Liver (tissue), 6 donors: ENCODE measurements at regions not wholly inside any gene's neighbourhood (a gene's known extent, or its start where the extent isn't known, plus 50 kb on each side); places are given as distances from the start of the nearest gene placed in this dataset.
"Not testable (repeated sequence)": the region's sequence is repeated elsewhere in the genome, so short reads cannot be mapped to it uniquely, and the experiment has no call there.

Source experiments
- DNase-seq: peaks from one replicate; pipeline ENCODE4 v3.0.0-alpha.2; 2017; ENCODE audit warnings: low spot score
- H3K27ac ChIP-seq, 2 donors: one replicate each; pipeline ENCODE4 v1.7.0; 2013; ENCODE audit warnings: inconsistent platforms in 2 of 2, low read length in 2 of 2, control low read depth in 1 of 2, low read depth in 1 of 2, mild to moderate bottlenecking in 1 of 2
- H3K27me3 ChIP-seq, 4 donors: one replicate each; pipeline versions ENCODE4 v1.6.1 to v1.7.0; 2013; ENCODE audit warnings: low read length in 3 of 4, inconsistent platforms in 1 of 4, mild to moderate bottlenecking in 1 of 4, moderate library complexity in 1 of 4; ENCODE audit not compliant: control insufficient read depth in 4 of 4, insufficient read depth in 4 of 4
- H3K36me3 ChIP-seq, 4 donors: one replicate each; pipeline versions ENCODE4 v1.6.1 to v1.7.0; 2013; ENCODE audit warnings: low read length in 3 of 4, mild to moderate bottlenecking in 3 of 4, low read depth in 1 of 4, moderate library complexity in 1 of 4; ENCODE audit not compliant: control insufficient read depth in 4 of 4, insufficient read depth in 3 of 4
- H3K4me1 ChIP-seq, 4 donors: one replicate each; pipeline versions ENCODE4 v1.6.1 to v1.7.0; 2013; ENCODE audit warnings: low read length in 3 of 4, mild to moderate bottlenecking in 3 of 4, moderate library complexity in 1 of 4; ENCODE audit not compliant: control insufficient read depth in 4 of 4, insufficient read depth in 4 of 4
- H3K4me3 ChIP-seq, 3 donors: one replicate each; pipeline versions ENCODE4 v1.6.1 to v1.7.0; 2013; ENCODE audit warnings: low read length in 3 of 3, control low read depth in 1 of 3, low read depth in 1 of 3, mild to moderate bottlenecking in 1 of 3
- H3K9ac ChIP-seq, 2 donors: one replicate each; pipeline ENCODE4 v1.7.0; 2013; ENCODE audit warnings: low read length in 2 of 2, mild to moderate bottlenecking in 2 of 2, moderate library complexity in 2 of 2, control low read depth in 1 of 2, low read depth in 1 of 2
- H3K9me3 ChIP-seq, 4 donors: one replicate each; pipeline versions ENCODE4 v1.6.1 to v1.7.0; 2013; ENCODE audit warnings: low read length in 3 of 4; ENCODE audit not compliant: control insufficient read depth in 4 of 4
- WGBS: extraction: QIAGEN DNeasy Blood & Tissue Kit; methylation state at CpG from one replicate; pipeline ENCODE4 v1.1.7; 2013; 5-methylcytosine and 5-hydroxymethylcytosine counted together
- donor health status: healthy.
- donor health status: healthy.
- donor health status: healthy.

DNA sequence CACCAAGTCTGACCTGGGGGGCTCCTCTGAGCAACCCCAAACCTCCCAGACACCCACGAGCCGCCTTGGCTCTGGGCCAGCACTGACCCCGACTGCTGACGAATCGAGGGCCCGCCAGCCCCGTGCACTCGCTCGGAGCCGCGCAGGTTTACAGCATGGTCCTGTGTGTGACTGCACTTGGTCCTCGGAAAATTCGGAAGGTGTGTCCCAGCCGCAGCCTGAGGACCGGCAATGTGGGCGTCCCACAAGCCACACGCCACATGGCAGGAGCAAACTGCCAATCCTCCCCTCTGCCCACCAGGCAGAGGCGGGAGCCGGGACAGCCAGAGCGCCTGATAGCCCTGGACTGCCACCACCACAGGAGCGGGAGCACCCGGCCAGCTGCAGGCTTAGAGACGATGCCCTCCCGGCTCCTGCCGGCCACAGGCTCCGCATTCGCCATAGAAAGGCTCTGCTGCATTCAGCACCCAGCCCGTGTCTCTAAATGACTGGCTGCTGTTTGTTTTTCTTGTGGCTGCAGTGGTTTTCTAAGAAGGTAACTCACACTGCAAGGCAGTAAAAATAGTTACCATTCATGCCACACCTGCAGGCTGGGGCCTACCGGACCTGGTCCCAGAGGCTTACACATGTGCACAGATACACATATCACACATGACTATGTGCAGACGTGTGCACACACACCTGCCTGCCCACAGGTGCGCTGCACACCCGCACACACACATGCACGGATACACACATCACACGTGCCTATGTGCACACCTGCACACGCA lies 5415.3 kb upstream of the TPTE start:
- not testable (repeated sequence) for H3K27me3 ChIP-seq, H3K4me3 ChIP-seq, H3K27ac ChIP-seq, DNase-seq, H3K4me1 ChIP-seq, H3K9me3 ChIP-seq, H3K9ac ChIP-seq, H3K36me3 ChIP-seq
- WGBS = 87% methylated on average over 17 of the region's 35 CpGs

DNA sequence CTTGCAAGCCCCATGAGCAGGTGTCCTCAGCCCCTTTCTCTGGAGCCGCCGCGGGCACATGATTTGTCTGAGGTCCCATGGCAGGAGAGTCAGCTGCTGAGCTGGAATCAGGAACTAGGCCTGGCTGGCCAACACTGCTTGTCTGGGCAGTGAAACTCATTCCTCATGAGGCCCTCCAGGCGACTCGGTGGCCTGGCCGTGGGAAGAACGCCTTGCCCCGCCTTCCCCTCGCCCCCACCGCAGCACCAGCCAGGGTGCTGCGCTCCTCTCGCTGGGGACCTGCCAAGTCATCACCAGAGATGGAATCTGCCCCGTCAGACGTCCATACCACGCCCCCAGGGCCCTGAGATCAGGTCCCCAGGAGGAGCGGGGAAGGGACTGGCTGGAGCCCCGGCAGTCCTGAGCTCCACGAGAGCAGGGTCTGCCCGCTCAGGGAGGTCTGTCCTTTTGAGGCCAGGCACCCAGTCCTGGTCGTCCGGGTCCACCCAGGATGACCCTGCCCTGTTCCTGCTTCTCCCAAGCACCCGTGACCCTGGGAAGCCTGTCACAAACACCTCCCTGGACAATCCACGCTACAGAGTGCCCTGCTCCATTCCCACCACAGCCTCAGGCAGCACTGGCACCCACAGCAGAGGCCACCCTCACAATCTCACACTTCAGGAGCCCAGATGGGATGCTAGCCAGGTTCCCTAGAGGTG lies 5414.5 kb upstream of the TPTE start:
- H3K27ac ChIP-seq, H3K4me1 ChIP-seq, H3K4me3 ChIP-seq, H3K36me3 ChIP-seq, DNase-seq, H3K9ac ChIP-seq, H3K27me3 ChIP-seq, H3K9me3 ChIP-seq: not testable (repeated sequence)
- 92% methylated on average over 6 of the region's 23 CpGs for WGBS

GRCh38 chr21:5107637-5108036 lies 5413.7 kb upstream of the TPTE start:
- H3K27ac ChIP-seq, DNase-seq, H3K27me3 ChIP-seq, H3K36me3 ChIP-seq, H3K9ac ChIP-seq, H3K4me3 ChIP-seq, H3K9me3 ChIP-seq, H3K4me1 ChIP-seq: not testable (repeated sequence)
- no CpG with 5 or more reads among the region's 20 CpGs for WGBS

DNA sequence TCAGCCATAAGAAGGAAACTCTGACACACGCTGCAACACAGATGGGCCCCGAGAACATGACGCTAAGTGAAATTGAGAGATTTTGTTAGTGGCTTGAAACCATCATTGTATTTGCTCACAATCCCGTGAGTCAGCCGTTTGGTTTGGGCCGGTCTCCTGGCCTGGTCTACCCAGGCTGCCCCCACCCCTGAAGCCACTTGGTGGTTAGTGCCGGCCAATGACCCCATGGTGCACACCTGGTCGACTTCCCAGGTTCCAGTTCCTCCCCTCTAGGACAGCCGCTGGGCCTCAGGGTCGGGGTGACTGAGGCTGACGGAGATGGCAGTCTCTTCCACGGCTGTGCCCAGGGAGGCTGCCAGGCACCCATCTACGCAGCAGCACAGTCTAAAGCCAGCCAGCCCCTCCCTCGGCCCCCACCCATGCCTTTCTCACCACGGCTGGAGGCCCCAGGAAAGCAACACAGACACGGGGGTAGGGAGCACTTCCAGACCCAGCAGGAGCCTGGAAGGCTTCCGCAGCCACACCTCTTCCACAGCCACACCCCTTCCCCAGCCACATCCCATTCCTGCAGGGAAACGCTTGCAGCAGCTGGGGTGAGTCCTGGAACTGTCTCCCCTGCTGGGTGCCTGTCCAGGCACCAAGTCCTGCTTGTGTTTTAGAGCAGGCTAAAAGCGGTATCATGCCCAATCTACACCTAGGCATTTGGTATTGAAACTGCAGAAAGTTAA lies 5413.2 kb upstream of the TPTE start:
- not testable (repeated sequence) for H3K27ac ChIP-seq, H3K4me3 ChIP-seq, DNase-seq, H3K4me1 ChIP-seq, H3K27me3 ChIP-seq, H3K9ac ChIP-seq, H3K9me3 ChIP-seq, H3K36me3 ChIP-seq
- WGBS = 62% methylated on average over 7 of the region's 19 CpGs

DNA sequence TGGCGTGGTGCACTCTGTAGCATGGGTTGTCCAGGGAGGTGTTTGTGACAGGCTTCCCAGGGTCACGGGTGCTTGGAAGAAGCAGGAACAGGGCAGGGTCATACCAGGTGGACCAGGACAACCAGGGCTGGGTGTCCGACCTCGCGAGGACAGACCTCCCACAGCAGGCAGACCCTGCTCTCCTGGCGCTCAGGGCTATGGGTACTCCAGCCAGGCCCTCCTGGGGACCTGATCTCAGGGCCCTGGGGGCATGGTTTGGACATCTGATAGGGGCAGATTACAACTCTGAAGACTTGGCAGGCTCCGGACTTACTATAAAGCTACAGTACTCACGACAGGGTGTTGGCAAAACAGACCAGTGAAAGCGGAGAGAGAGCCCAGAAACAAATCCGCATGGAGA lies 5410.2 kb upstream of the TPTE start:
- not testable (repeated sequence) for H3K36me3 ChIP-seq, H3K4me1 ChIP-seq, H3K27me3 ChIP-seq, DNase-seq, H3K9me3 ChIP-seq, H3K4me3 ChIP-seq, H3K27ac ChIP-seq, H3K9ac ChIP-seq
- WGBS = 90% methylated on average over 5 of the region's 10 CpGs

GRCh38 chr21:5113092-5113491 lies 5408.3 kb upstream of the TPTE start:
- not testable (repeated sequence) for H3K9me3 ChIP-seq, H3K9ac ChIP-seq, DNase-seq, H3K4me3 ChIP-seq, H3K4me1 ChIP-seq, H3K27me3 ChIP-seq, H3K36me3 ChIP-seq, H3K27ac ChIP-seq
- WGBS = no CpG with 5 or more reads among the region's 10 CpGs
